H9 (cell line): ENCODE measurements at regions not wholly inside any gene's neighbourhood (a gene's known extent, or its start where the extent isn't known, plus 50 kb on each side); places are given as distances from the start of the nearest gene placed in this dataset.

Experiments
- DNase-seq: peaks from one replicate; pipeline ENCODE4 v3.0.0-alpha.2; 2017
- H2AFZ ChIP-seq: one replicate; pipeline ENCODE4 v1.6.1; 2013; ENCODE audit warnings: mild to moderate bottlenecking, low read length, control low read depth, moderate library complexity
- H2AK5ac ChIP-seq: 2 replicates; pipeline ENCODE4 v1.6.1; 2013; ENCODE audit warnings: low read length, control low read depth, mixed read lengths; ENCODE audit not compliant: insufficient read length
- H2BK120ac ChIP-seq: one replicate; pipeline ENCODE4 v1.6.1; 2013; ENCODE audit warnings: low read depth, mild to moderate bottlenecking, low read length, control low read depth, inconsistent platforms; ENCODE audit not compliant: poor library complexity, severe bottlenecking
- H2BK12ac ChIP-seq: 2 replicates; pipeline ENCODE4 v1.6.1; 2013; ENCODE audit warnings: low read length, control low read depth, mixed read lengths, low read depth; ENCODE audit not compliant: insufficient read length
- H2BK15ac ChIP-seq: 2 replicates; pipeline ENCODE4 v1.6.1; 2013; ENCODE audit warnings: low read depth, low read length, control low read depth
- H2BK20ac ChIP-seq: one replicate; pipeline ENCODE4 v1.6.1; 2013; ENCODE audit warnings: low read depth, mild to moderate bottlenecking, low read length, control low read depth, inconsistent platforms; ENCODE audit not compliant: poor library complexity, severe bottlenecking
- H2BK5ac ChIP-seq: 2 replicates; pipeline ENCODE4 v1.6.1; 2013; ENCODE audit warnings: low read length, control low read depth, mixed read lengths; ENCODE audit not compliant: insufficient read length
- H3K14ac ChIP-seq: 2 replicates; pipeline ENCODE4 v1.6.1; 2013; ENCODE audit warnings: low read length, control low read depth; ENCODE audit not compliant: insufficient read depth
- H3K18ac ChIP-seq: 2 replicates; pipeline ENCODE4 v1.6.1; 2013; ENCODE audit warnings: low read depth, mild to moderate bottlenecking, mixed read lengths, low read length, control low read depth; ENCODE audit not compliant: insufficient read length
- H3K23ac ChIP-seq: 2 replicates; pipeline ENCODE4 v1.6.1; 2013; ENCODE audit warnings: low read length, control low read depth, mixed read lengths, low read depth; ENCODE audit not compliant: insufficient read length
- H3K23me2 ChIP-seq: 2 replicates; pipeline ENCODE4 v1.6.1; 2013; ENCODE audit warnings: low read depth, mild to moderate bottlenecking, mixed read lengths, low read length, control low read depth; ENCODE audit not compliant: insufficient read length, poor library complexity, severe bottlenecking
- H3K27ac ChIP-seq: 2 replicates; pipeline ENCODE4 v1.5.1; 2013; ENCODE audit warnings: low read length, control low read depth, mixed read lengths, low read depth; ENCODE audit not compliant: insufficient read length
- H3K27me3 ChIP-seq: 2 replicates; pipeline ENCODE4 v1.6.1; 2013; ENCODE audit warnings: low read length, control low read depth, inconsistent platforms; ENCODE audit not compliant: insufficient read depth
- H3K4ac ChIP-seq: 2 replicates; pipeline ENCODE4 v1.6.1; 2013; ENCODE audit warnings: low read depth, mild to moderate bottlenecking, control low read depth, inconsistent platforms, low read length, moderate library complexity
- H3K4me1 ChIP-seq: 2 replicates; pipeline ENCODE4 v1.6.1; 2013; ENCODE audit warnings: low read length, control low read depth, inconsistent platforms; ENCODE audit not compliant: insufficient read depth
- H3K4me2 ChIP-seq: 2 replicates; pipeline ENCODE4 v1.6.1; 2013; ENCODE audit warnings: low read length, control low read depth, mixed read lengths; ENCODE audit not compliant: insufficient read length, insufficient read depth
- H3K56ac ChIP-seq: 2 replicates; pipeline ENCODE4 v1.6.1; 2013; ENCODE audit warnings: low read depth, mild to moderate bottlenecking, mixed read lengths, low read length, control low read depth; ENCODE audit not compliant: insufficient read length
- H3K79me1 ChIP-seq: 2 replicates; pipeline ENCODE4 v1.6.1; 2013; ENCODE audit warnings: low read depth, mild to moderate bottlenecking, moderate library complexity, low read length, control low read depth, inconsistent platforms; ENCODE audit not compliant: insufficient read depth, poor library complexity, severe bottlenecking
- H3K79me2 ChIP-seq: 2 replicates; pipeline ENCODE4 v1.6.1; 2013; ENCODE audit warnings: low read length, control low read depth, inconsistent platforms; ENCODE audit not compliant: insufficient read depth
- H3K9ac ChIP-seq: 2 replicates; pipeline ENCODE4 v1.6.1; 2013; ENCODE audit warnings: low read length, control low read depth, mixed read lengths; ENCODE audit not compliant: insufficient read length; ENCODE audit errors: extremely low read depth
- H3K9me3 ChIP-seq: one replicate; pipeline ENCODE4 v1.6.1; 2013; ENCODE audit warnings: low read depth, low read length, inconsistent platforms; ENCODE audit not compliant: control insufficient read depth
- H3T11ph ChIP-seq: one replicate; pipeline ENCODE4 v1.6.1; 2013; ENCODE audit warnings: mild to moderate bottlenecking, low read length, control low read depth, inconsistent platforms
- H4K20me1 ChIP-seq: one replicate; pipeline ENCODE4 v1.6.1; 2013; ENCODE audit not compliant: control insufficient read depth, insufficient read length, insufficient read depth
- H4K5ac ChIP-seq: 2 replicates; pipeline ENCODE4 v1.6.1; 2013; ENCODE audit warnings: low read depth, mild to moderate bottlenecking, mixed read lengths, low read length, control low read depth; ENCODE audit not compliant: insufficient read length
- H4K8ac ChIP-seq: replicated peaks from 2 replicates; pipeline ENCODE4 v1.6.1; 2013; ENCODE audit warnings: low read length, control low read depth, mixed read lengths, low read depth; ENCODE audit not compliant: insufficient read length
- H4K91ac ChIP-seq: 2 replicates; pipeline ENCODE4 v1.6.1; 2013; ENCODE audit warnings: low read depth, mild to moderate bottlenecking, moderate library complexity, mixed read lengths, low read length, control low read depth; ENCODE audit not compliant: insufficient read length
- H3K27ac Mint-ChIP-seq, 3 experiments: 2 replicates in 2 of 3; 3 replicates in 1 of 3; pipeline ENCODE4 v1.8.0; 2020 to 2021; ENCODE audit warnings: mixed read lengths in 3 of 3, mild to moderate bottlenecking in 1 of 3, moderate library complexity in 1 of 3
- H3K27me3 Mint-ChIP-seq: 2 replicates; pipeline ENCODE4 v1.8.0; 2021; ENCODE audit warnings: low read depth, mild to moderate bottlenecking, moderate library complexity, mixed read lengths
- H3K36me3 Mint-ChIP-seq, 3 experiments: 2 replicates in 2 of 3; 3 replicates in 1 of 3; pipeline ENCODE4 v1.8.0; 2020 to 2021; ENCODE audit warnings: low read depth in 3 of 3, mixed read lengths in 3 of 3; ENCODE audit not compliant: insufficient read depth in 1 of 3
- H3K4me1 Mint-ChIP-seq, 2 experiments: 2 replicates each; pipeline ENCODE4 v1.8.0; 2020; ENCODE audit warnings: mixed read lengths in 2 of 2
- H3K4me3 Mint-ChIP-seq, 2 experiments: 2 replicates in 1 of 2; 3 replicates in 1 of 2; pipeline ENCODE4 v1.8.0; 2020 to 2021; ENCODE audit warnings: mild to moderate bottlenecking in 2 of 2, mixed read lengths in 2 of 2, moderate library complexity in 1 of 2
- H3K9me3 Mint-ChIP-seq, 2 experiments: 2 replicates in 1 of 2; 3 replicates in 1 of 2; pipeline ENCODE4 v1.8.0; 2020; ENCODE audit warnings: mild to moderate bottlenecking in 2 of 2, mixed read lengths in 2 of 2, moderate library complexity in 1 of 2
- WGBS: extraction: QIAGEN DNeasy Blood & Tissue Kit; methylation state at CpG from one replicate; pipeline ENCODE4 v1.1.7; 2013; ENCODE audit warnings: missing lambda C conversion rate, low lambda C conversion rate, mixed read lengths; ENCODE audit not compliant: insufficient read length; ENCODE audit errors: extremely low coverage; 5-methylcytosine and 5-hydroxymethylcytosine counted together
- TF ChIP-seq, protein P1 (sequence below): fragments of 200-600 bp; sonication (generic); conservative IDR thresholded peaks from 3 replicates; pipeline ENCODE4 v1.8.0; 2021; ENCODE audit warnings: antibody characterized with exemption, mild to moderate bottlenecking

DNA sequence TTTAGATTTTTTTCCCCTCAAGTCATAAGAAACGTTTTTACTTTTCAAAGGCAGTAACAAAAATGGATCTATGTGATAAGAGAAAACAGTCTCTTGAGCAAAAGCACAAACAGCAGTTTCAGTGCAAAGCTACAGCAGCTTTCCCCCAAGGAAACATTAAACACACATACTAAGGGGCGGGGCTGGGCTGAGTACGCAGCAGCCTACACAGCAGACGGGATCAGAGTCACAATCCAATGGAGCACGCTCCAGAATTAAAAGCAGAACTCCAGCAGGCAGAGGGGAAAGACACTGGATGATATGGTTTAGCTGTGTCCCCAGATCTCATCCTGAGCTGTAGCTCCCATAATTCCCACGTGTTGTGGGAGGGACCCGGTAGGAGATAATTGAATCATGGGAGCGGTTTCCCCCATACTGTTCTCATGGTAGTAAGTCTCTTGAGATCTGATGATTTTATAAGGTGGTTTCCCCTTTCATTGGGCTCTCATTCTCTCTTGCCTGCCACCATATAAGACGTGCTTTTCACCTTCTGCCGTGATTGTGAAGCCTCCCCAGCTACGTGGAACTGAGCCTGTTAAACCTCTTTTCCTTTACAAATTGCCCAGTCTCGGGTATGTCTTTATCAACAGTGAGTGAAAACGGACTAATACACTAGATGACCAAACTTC lies 116.2 kb upstream of the SLCO3A1 start:
- Histone ChIP-seq H4K8ac (no peak overlapping the region), H3K9ac (no peak overlapping the region), H2BK120ac (no peak overlapping the region), H2AK5ac (no peak overlapping the region), H3T11ph (no peak overlapping the region), H4K20me1 (no peaks in the 10 kb centered on the region), H2BK15ac (no peak overlapping the region), H3K4ac (no peak overlapping the region), H3K4me2 (no peak overlapping the region), H3K4me1 (no peaks in the 10 kb centered on the region), H3K27ac (no peak overlapping the region), H3K79me2 (no peaks in the 10 kb centered on the region), H3K56ac (no peak overlapping the region), H4K91ac (no peak overlapping the region), H2BK20ac (no peak overlapping the region), H3K14ac (no peak overlapping the region), H4K5ac (no peak overlapping the region), H3K23ac (no peak overlapping the region), H2AFZ (no peak overlapping the region), H3K27me3 (no peaks in the 10 kb centered on the region), H3K18ac (no peak overlapping the region), H3K23me2 (no peaks in the 10 kb centered on the region), H2BK12ac (no peak overlapping the region), H3K79me1 (no peaks in the 10 kb centered on the region), H2BK5ac (no peak overlapping the region), H3K9me3 (no peaks in the 10 kb centered on the region)
- no CpG with 5 or more reads among the region's 13 CpGs for WGBS
- no peak overlapping the region for H3K27ac Mint-ChIP-seq
- H3K4me1 Mint-ChIP-seq = peaks cover 5 to 12% of the 10 kb centered on the region in 2 experiments; a peak in 3 of 4 replicates
- H3K27me3 Mint-ChIP-seq = peaks cover 3% of the 10 kb centered on the region
- TF ChIP-seq, protein P1, sequence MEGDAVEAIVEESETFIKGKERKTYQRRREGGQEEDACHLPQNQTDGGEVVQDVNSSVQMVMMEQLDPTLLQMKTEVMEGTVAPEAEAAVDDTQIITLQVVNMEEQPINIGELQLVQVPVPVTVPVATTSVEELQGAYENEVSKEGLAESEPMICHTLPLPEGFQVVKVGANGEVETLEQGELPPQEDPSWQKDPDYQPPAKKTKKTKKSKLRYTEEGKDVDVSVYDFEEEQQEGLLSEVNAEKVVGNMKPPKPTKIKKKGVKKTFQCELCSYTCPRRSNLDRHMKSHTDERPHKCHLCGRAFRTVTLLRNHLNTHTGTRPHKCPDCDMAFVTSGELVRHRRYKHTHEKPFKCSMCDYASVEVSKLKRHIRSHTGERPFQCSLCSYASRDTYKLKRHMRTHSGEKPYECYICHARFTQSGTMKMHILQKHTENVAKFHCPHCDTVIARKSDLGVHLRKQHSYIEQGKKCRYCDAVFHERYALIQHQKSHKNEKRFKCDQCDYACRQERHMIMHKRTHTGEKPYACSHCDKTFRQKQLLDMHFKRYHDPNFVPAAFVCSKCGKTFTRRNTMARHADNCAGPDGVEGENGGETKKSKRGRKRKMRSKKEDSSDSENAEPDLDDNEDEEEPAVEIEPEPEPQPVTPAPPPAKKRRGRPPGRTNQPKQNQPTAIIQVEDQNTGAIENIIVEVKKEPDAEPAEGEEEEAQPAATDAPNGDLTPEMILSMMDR = no peak
- H3K4me3 Mint-ChIP-seq = no peak overlapping the region
- no peaks in the 10 kb centered on the region for H3K36me3 Mint-ChIP-seq
- no peak for DNase-seq
- H3K9me3 Mint-ChIP-seq = 0 out of 5 replicates have a peak, but pooled peaks cover 0 to 2% of the 10 kb centered on the region in 2 experiments
